ENCODE measurements at regions not wholly inside any gene's neighbourhood (a gene's known extent, or its start where the extent isn't known, plus 50 kb on each side); places are given as distances from the start of the nearest gene placed in this dataset.
"Not testable (repeated sequence)": the region's sequence is repeated elsewhere in the genome, so short reads cannot be mapped to it uniquely, and the experiment has no call there.

DNA sequence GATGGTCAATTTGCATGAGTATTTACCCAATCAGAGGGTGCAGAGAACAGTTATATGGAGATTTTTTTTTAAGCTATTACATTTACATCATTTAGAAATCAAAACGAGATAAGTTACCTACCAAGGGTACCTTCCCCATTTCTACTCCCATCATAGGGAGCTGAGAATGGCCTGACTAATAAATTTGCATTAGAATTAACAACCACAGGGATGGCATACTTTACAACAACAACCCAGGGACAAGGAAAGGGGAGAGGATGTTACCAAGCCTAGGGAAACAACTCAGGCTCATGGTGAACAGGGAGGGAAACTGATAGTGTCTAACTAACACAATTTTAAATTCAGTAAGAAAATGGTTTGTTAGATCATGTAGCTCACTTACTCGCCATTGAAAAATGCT lies 105.8 kb upstream of the ZNF658 start:
- not testable (repeated sequence) for TF ChIP-seq HOXA7 (CRISPR knock-in tag; IDR thresholded peaks at IDR 0.05); CTCF (IDR thresholded peaks at IDR 0.05); CHD4 (IDR thresholded peaks at IDR 0.05; ENCODE audit: borderline replicate concordance); RAD21 (conservative IDR thresholded peaks at IDR 0.05 in 1 of 2, IDR thresholded peaks at IDR 0.05 in 1 of 2); KDM1A (IDR thresholded peaks at IDR 0.05; ENCODE audit: low read depth); MAFK (IDR thresholded peaks at IDR 0.05; ENCODE audit: partially characterized antibody); REST (IDR thresholded peaks at IDR 0.05); POLR2A (IDR thresholded peaks at IDR 0.05; ENCODE audit: low read length); HMGXB4 (CRISPR knock-in tag; IDR thresholded peaks at IDR 0.05; ENCODE audit: borderline replicate concordance)
